ENCODE measurements at regions not wholly inside any gene's neighbourhood (a gene's known extent, or its start where the extent isn't known, plus 50 kb on each side); places are given as distances from the start of the nearest gene placed in this dataset.

DNA sequence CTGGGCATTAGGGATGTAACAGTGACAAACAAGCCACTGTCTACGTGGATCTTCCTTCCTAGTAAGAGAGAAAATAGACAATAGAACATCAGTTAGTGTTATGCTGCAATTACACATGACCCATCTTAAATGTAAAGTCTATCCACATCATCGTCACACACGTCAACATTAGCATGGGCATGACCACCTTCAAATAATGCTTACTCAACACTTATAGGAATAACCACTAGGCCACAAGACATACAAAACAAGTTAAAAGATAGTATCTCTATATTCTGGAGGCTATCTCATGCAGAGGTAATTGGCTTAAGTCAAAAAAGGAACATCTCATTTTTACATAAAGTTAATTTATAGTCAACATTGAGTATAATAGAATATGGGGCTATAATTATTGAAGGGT is 156.5 kb downstream of the MOXD1 start:
- H3K36me3 Mint-ChIP-seq (ENCODE audit: low read depth): no peaks in the 10 kb centered on the region
- TF ChIP-seq, protein P1, sequence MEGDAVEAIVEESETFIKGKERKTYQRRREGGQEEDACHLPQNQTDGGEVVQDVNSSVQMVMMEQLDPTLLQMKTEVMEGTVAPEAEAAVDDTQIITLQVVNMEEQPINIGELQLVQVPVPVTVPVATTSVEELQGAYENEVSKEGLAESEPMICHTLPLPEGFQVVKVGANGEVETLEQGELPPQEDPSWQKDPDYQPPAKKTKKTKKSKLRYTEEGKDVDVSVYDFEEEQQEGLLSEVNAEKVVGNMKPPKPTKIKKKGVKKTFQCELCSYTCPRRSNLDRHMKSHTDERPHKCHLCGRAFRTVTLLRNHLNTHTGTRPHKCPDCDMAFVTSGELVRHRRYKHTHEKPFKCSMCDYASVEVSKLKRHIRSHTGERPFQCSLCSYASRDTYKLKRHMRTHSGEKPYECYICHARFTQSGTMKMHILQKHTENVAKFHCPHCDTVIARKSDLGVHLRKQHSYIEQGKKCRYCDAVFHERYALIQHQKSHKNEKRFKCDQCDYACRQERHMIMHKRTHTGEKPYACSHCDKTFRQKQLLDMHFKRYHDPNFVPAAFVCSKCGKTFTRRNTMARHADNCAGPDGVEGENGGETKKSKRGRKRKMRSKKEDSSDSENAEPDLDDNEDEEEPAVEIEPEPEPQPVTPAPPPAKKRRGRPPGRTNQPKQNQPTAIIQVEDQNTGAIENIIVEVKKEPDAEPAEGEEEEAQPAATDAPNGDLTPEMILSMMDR (IDR thresholded peaks at IDR 0.05): no peak
- intact Hi-C loops (cut with micrococcal nuclease): no loop called here
- H3K9me3 Mint-ChIP-seq: no peaks in the 10 kb centered on the region
- H3K4me1 Mint-ChIP-seq: peaks cover 5% of the 10 kb centered on the region
- peaks cover 3% of the 10 kb centered on the region for H3K27me3 Mint-ChIP-seq
- ChIA-PET CTCF (no interaction called here), POLR2A (no interaction called here)
- no peak overlapping the region for H3K4me3 Mint-ChIP-seq
- DNase-seq (no peak), ATAC-seq (ENCODE audit: low read depth) (no peak)
- no peak overlapping the region for H3K27ac Mint-ChIP-seq

- Mint-ChIP-seq H3K9me3 (no peaks in the 10 kb centered on the region), H3K27me3 (peaks cover 10% of the 10 kb centered on the region), H3K4me1 (peaks cover 7% of the 10 kb centered on the region), H3K27ac (no peak overlapping the region), H3K36me3 (ENCODE audit: low read depth) (no peaks in the 10 kb centered on the region), H3K4me3 (no peak overlapping the region)
- DNase-seq: no peak
- POLR2A ChIA-PET: no interaction called here
- TF ChIP-seq, protein P1 (IDR thresholded peaks at IDR 0.05): no peak
- CTCF ChIA-PET: no interaction called here
- intact Hi-C loops (cut with micrococcal nuclease): no loop called here
- ATAC-seq (ENCODE audit: low read depth): no peak
Measured at GRCh38 chr6:132236744-132237143, 164.5 kb downstream of the MOXD1 start.

DNA sequence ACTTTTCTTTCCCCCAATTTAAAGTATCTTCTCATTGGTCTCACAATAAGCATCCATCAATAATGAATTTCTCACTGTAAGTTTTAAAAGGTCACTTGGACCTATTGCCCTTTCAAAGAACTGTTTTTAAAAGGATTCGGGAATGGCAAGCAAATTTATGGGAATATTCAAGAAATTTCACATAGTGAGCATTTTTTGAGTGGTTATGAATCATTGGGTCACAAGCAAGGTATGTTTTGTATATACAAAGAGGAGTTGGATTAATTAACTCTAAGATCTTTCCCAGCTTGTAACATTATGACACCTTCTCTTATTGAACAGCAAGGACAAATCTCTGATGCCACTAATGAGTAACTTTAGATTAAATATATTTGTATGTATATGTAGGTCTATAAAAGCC is 165.0 kb downstream of the MOXD1 start:
- intact Hi-C loops (cut with micrococcal nuclease): no loop called here
- peaks cover 10% of the 10 kb centered on the region for H3K27me3 Mint-ChIP-seq
- H3K9me3 Mint-ChIP-seq: no peaks in the 10 kb centered on the region
- CTCF ChIA-PET: no interaction called here
- DNase-seq (no peak), ATAC-seq (ENCODE audit: low read depth) (no peak)
- no peak overlapping the region for H3K27ac Mint-ChIP-seq
- H3K4me1 Mint-ChIP-seq: peaks cover 7% of the 10 kb centered on the region
- H3K36me3 Mint-ChIP-seq (ENCODE audit: low read depth): no peaks in the 10 kb centered on the region
- H3K4me3 Mint-ChIP-seq: no peak overlapping the region
- TF ChIP-seq, protein P1 (IDR thresholded peaks at IDR 0.05): no peak
- POLR2A ChIA-PET: no interaction called here

- no peak overlapping the region for H3K4me3 Mint-ChIP-seq
- no peak for ATAC-seq (ENCODE audit: low read depth)
- POLR2A ChIA-PET: no interaction called here
Measured at GRCh38 chr6:132235596-132236280, 165.5 kb downstream of the MOXD1 start.

GRCh38 chr6:132234356-132234755 is 166.9 kb downstream of the MOXD1 start:
- Mint-ChIP-seq H3K36me3 (ENCODE audit: low read depth) (no peaks in the 10 kb centered on the region), H3K9me3 (no peaks in the 10 kb centered on the region), H3K27me3 (peaks cover 10% of the 10 kb centered on the region), H3K4me3 (no peak overlapping the region), H3K27ac (no peak overlapping the region), H3K4me1 (peaks cover 2% of the 10 kb centered on the region)
- no peak for ATAC-seq (ENCODE audit: low read depth)
- intact Hi-C loops (cut with micrococcal nuclease): no loop called here
- POLR2A ChIA-PET: no interaction called here
- no peak for DNase-seq
- CTCF ChIA-PET: no interaction called here
- TF ChIP-seq, protein P1 (IDR thresholded peaks at IDR 0.05): no peak

More at GRCh38 chr6:132235596-132236280, 165.5 kb downstream of the MOXD1 start:
- TF ChIP-seq, protein P1 (IDR thresholded peaks at IDR 0.05): no peak
- CTCF ChIA-PET: no interaction called here
- Mint-ChIP-seq H3K9me3 (no peaks in the 10 kb centered on the region), H3K36me3 (ENCODE audit: low read depth) (no peaks in the 10 kb centered on the region), H3K4me1 (peaks cover 2% of the 10 kb centered on the region), H3K27me3 (peaks cover 10% of the 10 kb centered on the region), H3K27ac (no peak overlapping the region)
- DNase-seq: no peak
- intact Hi-C loops (cut with micrococcal nuclease): no loop called here
